Upper lobe of left lung (tissue), 4 donors: ENCODE measurements at regions not wholly inside any gene's neighbourhood (a gene's known extent, or its start where the extent isn't known, plus 50 kb on each side); places are given as distances from the start of the nearest gene placed in this dataset.

Source experiments
- EP300 ChIP-seq, 4 donors: sonication (generic); formaldehyde crosslinking; IDR thresholded peaks; one replicate each; pipeline ENCODE4 v1.5.1; 2017; ENCODE audit warnings: antibody characterized with exemption in 4 of 4, control low read depth in 2 of 4
- TF ChIP-seq, protein P1 (sequence below), 6 experiments: fragments of 450-650 bp in 4 of 6; fragments of 200-600 bp in 2 of 6; sonication (generic) in 2 of 6; IDR thresholded peaks; one replicate each; pipeline ENCODE4 v1.5.1; 2016 to 2019; ENCODE audit warnings: antibody characterized with exemption in 6 of 6

DNA sequence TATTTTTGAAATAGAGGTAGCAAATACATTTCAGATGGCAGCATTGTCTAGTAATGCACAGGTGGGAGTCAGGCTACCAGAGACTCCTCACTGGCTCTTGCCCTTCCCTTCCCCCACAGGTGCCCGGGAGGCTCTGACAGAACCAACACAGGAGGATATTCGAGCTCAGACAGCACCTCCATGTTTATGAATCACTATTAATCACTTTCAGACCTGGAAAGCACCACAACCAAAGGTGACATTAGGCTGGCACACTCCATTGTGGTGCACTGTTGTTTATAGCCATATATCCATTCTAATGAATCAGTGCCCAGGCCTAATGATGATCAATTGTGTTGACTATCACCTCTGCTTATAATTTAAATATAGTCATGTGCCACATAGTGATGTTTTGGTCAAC is 107.8 kb upstream of the NAMPT start:
- TF ChIP-seq EP300 (IDR thresholded peaks at IDR 0.05): no peak
- TF ChIP-seq, protein P1, sequence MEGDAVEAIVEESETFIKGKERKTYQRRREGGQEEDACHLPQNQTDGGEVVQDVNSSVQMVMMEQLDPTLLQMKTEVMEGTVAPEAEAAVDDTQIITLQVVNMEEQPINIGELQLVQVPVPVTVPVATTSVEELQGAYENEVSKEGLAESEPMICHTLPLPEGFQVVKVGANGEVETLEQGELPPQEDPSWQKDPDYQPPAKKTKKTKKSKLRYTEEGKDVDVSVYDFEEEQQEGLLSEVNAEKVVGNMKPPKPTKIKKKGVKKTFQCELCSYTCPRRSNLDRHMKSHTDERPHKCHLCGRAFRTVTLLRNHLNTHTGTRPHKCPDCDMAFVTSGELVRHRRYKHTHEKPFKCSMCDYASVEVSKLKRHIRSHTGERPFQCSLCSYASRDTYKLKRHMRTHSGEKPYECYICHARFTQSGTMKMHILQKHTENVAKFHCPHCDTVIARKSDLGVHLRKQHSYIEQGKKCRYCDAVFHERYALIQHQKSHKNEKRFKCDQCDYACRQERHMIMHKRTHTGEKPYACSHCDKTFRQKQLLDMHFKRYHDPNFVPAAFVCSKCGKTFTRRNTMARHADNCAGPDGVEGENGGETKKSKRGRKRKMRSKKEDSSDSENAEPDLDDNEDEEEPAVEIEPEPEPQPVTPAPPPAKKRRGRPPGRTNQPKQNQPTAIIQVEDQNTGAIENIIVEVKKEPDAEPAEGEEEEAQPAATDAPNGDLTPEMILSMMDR (IDR thresholded peaks at IDR 0.05): no peak
